Aorta (tissue), 5 donors: ENCODE measurements at regions not wholly inside any gene's neighbourhood (a gene's known extent, or its start where the extent isn't known, plus 50 kb on each side); places are given as distances from the start of the nearest gene placed in this dataset.

ENCODE experiments used
- ATAC-seq: fragments of 200-7000 bp; cut with Tn5 transposase; one replicate; pipeline ENCODE4 v1.9.1; 2022; ENCODE audit warnings: moderate library complexity; ENCODE audit not compliant: low FRiP score
- DNase-seq, 2 donors: peaks; one replicate each; pipeline ENCODE4 v3.0.0-alpha.2; 2020
- H3K27ac ChIP-seq, 2 donors: one replicate each; pipeline ENCODE4 v1.5.1; 2013; ENCODE audit warnings: low read length in 2 of 2, mild to moderate bottlenecking in 2 of 2, moderate library complexity in 2 of 2, control low read depth in 1 of 2, inconsistent platforms in 1 of 2, low read depth in 1 of 2
- H3K27me3 ChIP-seq, 2 donors: one replicate each; pipeline ENCODE4 v1.6.1; 2013; ENCODE audit warnings: control low read depth in 1 of 2, low read length in 1 of 2, mild to moderate bottlenecking in 1 of 2, moderate library complexity in 1 of 2; ENCODE audit not compliant: insufficient read depth in 2 of 2, control insufficient read depth in 1 of 2
- H3K36me3 ChIP-seq, 2 donors: one replicate each; pipeline ENCODE4 v1.6.1; 2013; ENCODE audit warnings: control low read depth in 1 of 2, low read length in 1 of 2, mild to moderate bottlenecking in 1 of 2; ENCODE audit not compliant: insufficient read depth in 2 of 2, control insufficient read depth in 1 of 2
- H3K4me1 ChIP-seq, 2 donors: one replicate each; pipeline ENCODE4 v1.6.1; 2013; ENCODE audit warnings: low read length in 2 of 2, control low read depth in 1 of 2, mild to moderate bottlenecking in 1 of 2, moderate library complexity in 1 of 2; ENCODE audit not compliant: insufficient read depth in 2 of 2, control insufficient read depth in 1 of 2
- H3K4me3 ChIP-seq, 2 donors: one replicate each; pipeline ENCODE4 v1.5.1; 2013; ENCODE audit warnings: low read length in 2 of 2, control low read depth in 1 of 2, mild to moderate bottlenecking in 1 of 2
- H3K9me3 ChIP-seq: one replicate; pipeline ENCODE4 v1.6.1; 2013; ENCODE audit warnings: mild to moderate bottlenecking, low read length; ENCODE audit not compliant: control insufficient read depth
- WGBS, 2 donors: extraction: QIAGEN DNeasy Blood & Tissue Kit; methylation state at CpG; one replicate each; pipeline ENCODE4 v1.1.7; 2013; 5-methylcytosine and 5-hydroxymethylcytosine counted together
- intact Hi-C, 2 donors: fragments of 100-400 bp; cut with DNase I; formaldehyde crosslinking; loops; one replicate each; pipeline versions ENCODE4 v1.14.2 to v1.15.0; 2022
- donor health status: healthy with polysubstance abuse.
- donor health status: Bipolar disorder and iron deficiency.
- donor health status: DM: no; HTN: no; CAD: no.
- donor health status: DM: no; HTN: no; CAD: no.
- donor health status: DM: yes; HTN: yes; CAD: no.

GRCh38 chr18:40939656-40940515 is 1015.1 kb upstream of the PIK3C3 start:
- Histone ChIP-seq H3K27ac (no peak overlapping the region), H3K36me3 (no peaks in the 10 kb centered on the region), H3K4me3 (peak overlapping the region in 1 of 2 donors; percentile 55), H3K4me1 (no peaks in the 10 kb centered on the region), H3K27me3 (no peaks in the 10 kb centered on the region), H3K9me3 (no peaks in the 10 kb centered on the region)
- ATAC-seq: no peak
- 15 to 40% methylated on average over 31 of the region's 31 CpGs for WGBS, 2 donors
- intact Hi-C loops: no loop called here
- peak in 1 of 2 donors; percentile 66 for DNase-seq

GRCh38 chr18:40938615-40939014 is 1016.4 kb upstream of the PIK3C3 start:
- no peak overlapping the region for H3K27ac ChIP-seq
- ATAC-seq (no peak), DNase-seq (no peak)
- WGBS, 2 donors: 32 to 44% methylated on average over 2 of the region's 2 CpGs
- no peaks in the 10 kb centered on the region for H3K4me1 ChIP-seq
- intact Hi-C loops: no loop called here
- H3K9me3 ChIP-seq: no peaks in the 10 kb centered on the region
- H3K4me3 ChIP-seq: no peak overlapping the region
- no peaks in the 10 kb centered on the region for H3K27me3 ChIP-seq
- no peaks in the 10 kb centered on the region for H3K36me3 ChIP-seq

DNA sequence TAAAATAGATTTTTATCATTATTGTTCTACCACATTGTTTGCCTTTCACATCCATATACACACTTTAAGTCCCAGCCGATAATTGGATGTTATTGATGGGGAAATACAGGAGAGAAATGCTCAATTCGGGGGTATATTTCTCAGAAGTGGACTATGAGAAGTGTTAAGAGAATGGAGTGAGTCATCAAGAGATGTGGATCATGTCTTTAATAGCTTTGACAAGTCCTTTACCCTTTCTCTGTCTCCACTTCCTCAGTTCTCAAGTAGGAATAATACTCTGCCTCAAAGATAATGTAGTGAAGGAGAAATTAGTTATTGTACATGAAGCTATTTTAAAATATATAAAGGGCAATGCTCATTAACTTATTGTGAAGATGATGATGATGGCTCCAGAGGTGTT is 1017.6 kb upstream of the PIK3C3 start:
- 92 to 94% methylated on average over 2 of the region's 2 CpGs for whole genome bisulfite sequencing, 2 donors
- Histone ChIP-seq H3K36me3 (no peaks in the 10 kb centered on the region), H3K27ac (no peak overlapping the region), H3K9me3 (no peaks in the 10 kb centered on the region), H3K4me3 (no peak overlapping the region), H3K4me1 (no peaks in the 10 kb centered on the region), H3K27me3 (no peaks in the 10 kb centered on the region)
- intact Hi-C loops: no loop called here
- ATAC-seq (no peak), DNase-seq (no peak)

GRCh38 chr18:40935423-40935822 is 1019.6 kb upstream of the PIK3C3 start:
- no peak for ATAC-seq
- intact Hi-C loops: no loop called here
- Histone ChIP-seq H3K4me1 (no peaks in the 10 kb centered on the region), H3K27ac (no peak overlapping the region), H3K4me3 (no peak overlapping the region), H3K27me3 (no peaks in the 10 kb centered on the region), H3K9me3 (no peaks in the 10 kb centered on the region), H3K36me3 (no peaks in the 10 kb centered on the region)
- no peak for DNase-seq
- WGBS, 2 donors: 26 to 39% methylated on average over 1 of the region's 1 CpG

GRCh38 chr18:40932862-40933261 is 1022.2 kb upstream of the PIK3C3 start:
- no peak for ATAC-seq
- H3K4me1 ChIP-seq: no peaks in the 10 kb centered on the region
- H3K27me3 ChIP-seq: no peaks in the 10 kb centered on the region
- H3K36me3 ChIP-seq: no peaks in the 10 kb centered on the region
- intact Hi-C loops: no loop called here
- 71 to 100% methylated on average over 2 of the region's 2 CpGs for WGBS, 2 donors
- DNase-seq: no peak
- no peaks in the 10 kb centered on the region for H3K9me3 ChIP-seq
- H3K27ac ChIP-seq: no peak overlapping the region
- no peak overlapping the region for H3K4me3 ChIP-seq

DNA sequence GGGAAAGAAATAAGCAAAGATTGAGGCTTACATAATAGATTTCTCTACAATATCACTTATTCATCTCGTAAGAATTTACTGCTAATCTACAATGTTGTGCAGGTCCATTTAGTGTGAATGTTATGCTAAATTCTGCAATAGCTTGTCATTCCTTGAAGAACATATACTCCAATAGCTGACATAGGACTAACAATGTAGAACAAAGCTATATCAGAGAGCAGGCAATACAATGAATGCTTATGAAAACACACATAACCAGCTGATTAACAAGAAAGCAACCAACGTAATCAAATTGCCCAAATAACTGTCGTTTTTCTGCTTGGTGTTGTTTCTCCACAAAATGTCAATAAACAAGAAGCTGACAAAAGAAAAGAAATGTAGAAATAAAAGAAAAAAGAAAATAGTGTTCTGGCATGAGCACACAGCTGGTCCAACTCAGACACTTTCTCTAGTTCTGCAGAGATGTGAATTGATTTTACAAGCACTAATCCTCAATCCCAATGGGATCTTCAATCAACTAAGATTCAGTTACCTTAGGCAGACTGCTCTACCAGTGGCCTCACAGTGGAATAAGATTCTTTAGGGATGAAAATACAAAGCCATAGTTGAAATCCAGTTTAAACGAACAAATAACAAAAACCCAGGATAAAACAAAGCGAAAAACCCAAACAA is 1024.7 kb upstream of the PIK3C3 start:
- no peak overlapping the region for H3K27ac ChIP-seq
- no peak for ATAC-seq
- H3K4me3 ChIP-seq: no peak overlapping the region
- no peaks in the 10 kb centered on the region for H3K36me3 ChIP-seq
- no peak for DNase-seq
- H3K27me3 ChIP-seq: no peaks in the 10 kb centered on the region
- H3K9me3 ChIP-seq: no peaks in the 10 kb centered on the region
- 44 to 52% methylated on average over 5 of the region's 5 CpGs for WGBS, 2 donors
- intact Hi-C loops: no loop called here
- no peaks in the 10 kb centered on the region for H3K4me1 ChIP-seq

DNA sequence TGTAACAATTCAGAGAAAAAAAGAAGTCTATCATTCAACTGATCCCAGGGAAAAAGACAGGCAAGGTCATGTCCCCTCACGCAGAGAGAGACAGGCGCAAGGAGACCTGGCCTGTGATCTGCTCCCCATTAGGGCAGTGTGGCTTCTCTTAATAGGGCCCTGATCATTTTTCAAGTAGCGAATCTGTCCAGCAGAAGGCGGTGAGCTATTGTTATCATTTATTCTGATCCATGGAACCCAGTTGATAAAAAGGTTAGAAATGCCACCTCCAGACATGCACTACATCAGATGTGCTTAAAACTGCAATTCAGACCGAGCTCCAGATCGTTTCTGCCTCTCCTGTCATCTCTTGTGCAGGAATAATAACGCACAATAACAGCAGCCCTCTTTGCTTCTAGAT is 1025.6 kb upstream of the PIK3C3 start:
- WGBS, 2 donors: 61 to 62% methylated on average over 7 of the region's 7 CpGs

DNA sequence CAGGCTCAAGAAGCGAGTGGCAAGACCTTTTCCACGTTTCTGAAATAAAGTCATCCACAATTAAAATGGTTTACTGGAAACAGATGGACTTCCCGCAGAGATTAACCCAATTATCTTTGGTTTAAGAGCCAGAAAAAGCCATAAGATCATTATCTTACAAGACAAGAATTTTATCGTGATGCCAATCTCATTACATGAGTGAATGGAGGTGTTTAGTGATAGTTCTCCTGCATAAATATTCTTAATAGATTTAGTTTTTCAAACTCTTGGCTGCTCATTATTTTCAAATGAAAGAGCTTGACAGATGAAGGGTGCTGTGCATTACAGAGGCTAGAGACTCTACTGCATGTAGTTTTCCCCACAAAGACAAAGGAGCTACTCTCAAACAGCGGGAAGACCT is 1028.4 kb upstream of the PIK3C3 start:
- no peaks in the 10 kb centered on the region for H3K9me3 ChIP-seq
- no peaks in the 10 kb centered on the region for H3K27me3 ChIP-seq
- H3K36me3 ChIP-seq: no peaks in the 10 kb centered on the region
- intact Hi-C loops: no loop called here
- no peaks in the 10 kb centered on the region for H3K4me1 ChIP-seq
- H3K27ac ChIP-seq: no peak overlapping the region
- WGBS, 2 donors: 81 to 86% methylated on average over 5 of the region's 5 CpGs
- DNase-seq (no peak), ATAC-seq (no peak)
- H3K4me3 ChIP-seq: no peak overlapping the region

More for the DNA sequence above, 1025.6 kb upstream of the PIK3C3 start:
- H3K4me3 ChIP-seq: no peak overlapping the region
- no peaks in the 10 kb centered on the region for H3K4me1 ChIP-seq
- DNase-seq (no peak), ATAC-seq (no peak)
- H3K9me3 ChIP-seq: no peaks in the 10 kb centered on the region
- H3K36me3 ChIP-seq: no peaks in the 10 kb centered on the region
- H3K27ac ChIP-seq: no peak overlapping the region
- intact Hi-C loops: no loop called here
- H3K27me3 ChIP-seq: no peaks in the 10 kb centered on the region

GRCh38 chr18:40925071-40925541 is 1029.9 kb upstream of the PIK3C3 start:
- Histone ChIP-seq H3K4me1 (no peaks in the 10 kb centered on the region), H3K4me3 (no peak overlapping the region), H3K27ac (no peak overlapping the region), H3K27me3 (no peaks in the 10 kb centered on the region), H3K9me3 (no peaks in the 10 kb centered on the region), H3K36me3 (no peaks in the 10 kb centered on the region)
- DNase-seq (no peak), ATAC-seq (no peak)
- 91 to 94% methylated on average over 1 of the region's 1 CpG for WGBS, 2 donors
- intact Hi-C loops: no loop called here
